HEK293T (cell line): ENCODE measurements at regions not wholly inside any gene's neighbourhood (a gene's known extent, or its start where the extent isn't known, plus 50 kb on each side); places are given as distances from the start of the nearest gene placed in this dataset.

Experiments used
- CTCF ChIA-PET: fragments of 350-600 bp; formaldehyde crosslinking; extraction: SDS; loops from one replicate; lab custom pipeline; 2021; ENCODE audit warnings: antibody characterized with exemption, inconsistent platforms; lab: Yijun Ruan, JAX
- POLR2A ChIA-PET: fragments of 350-600 bp; formaldehyde crosslinking; extraction: SDS; loops from one replicate; lab custom pipeline; 2020; ENCODE audit warnings: antibody characterized with exemption, inconsistent platforms; lab: Yijun Ruan, JAX
- DNase-seq: peaks from one replicate; pipeline ENCODE4 v3.0.0; 2012; ENCODE audit warnings: mixed read lengths; ENCODE audit errors: extremely low spot score
- ARNT ChIP-seq: fragments of 450-650 bp; IDR thresholded peaks from 2 replicates; pipeline ENCODE4 v1.6.1; 2017; ENCODE audit warnings: mild to moderate bottlenecking
- BHLHE40 ChIP-seq: fragments of 450-650 bp; IDR thresholded peaks from 2 replicates; pipeline ENCODE4 v1.6.1; 2016; ENCODE audit warnings: mild to moderate bottlenecking, moderate library complexity, borderline replicate concordance
- CTBP1 ChIP-seq: fragments of 450-650 bp; IDR thresholded peaks from 2 replicates; pipeline ENCODE4 v1.6.1; 2016; ENCODE audit warnings: borderline replicate concordance
- ELF4 ChIP-seq: fragments of 450-650 bp; IDR thresholded peaks from 2 replicates; pipeline ENCODE4 v1.6.1; 2017; ENCODE audit warnings: antibody characterized with exemption
- FOXA1 ChIP-seq: fragments of 450-650 bp; IDR thresholded peaks from 2 replicates; pipeline ENCODE4 v1.6.1; 2016; ENCODE audit warnings: mild to moderate bottlenecking
- FOXK2 ChIP-seq: fragments of 450-650 bp; IDR thresholded peaks from 2 replicates; pipeline ENCODE4 v1.6.1; 2016; ENCODE audit warnings: mild to moderate bottlenecking
- FOXM1 ChIP-seq: fragments of 450-650 bp; IDR thresholded peaks from 2 replicates; pipeline ENCODE4 v1.6.1; 2017; ENCODE audit warnings: mild to moderate bottlenecking, borderline replicate concordance
- HDGF ChIP-seq: fragments of 450-650 bp; IDR thresholded peaks from 2 replicates; pipeline ENCODE4 v1.6.1; 2017; ENCODE audit warnings: antibody characterized with exemption, borderline replicate concordance
- L3MBTL2 ChIP-seq: fragments of 450-650 bp; conservative IDR thresholded peaks from 2 replicates; pipeline ENCODE4 v1.6.1; 2016; ENCODE audit warnings: mild to moderate bottlenecking
- LEF1 ChIP-seq: fragments of 450-650 bp; IDR thresholded peaks from 2 replicates; pipeline ENCODE4 v1.6.1; 2017; ENCODE audit warnings: mild to moderate bottlenecking, borderline replicate concordance
- NFRKB ChIP-seq: fragments of 450-650 bp; IDR thresholded peaks from 2 replicates; pipeline ENCODE4 v1.6.1; 2016; ENCODE audit warnings: mild to moderate bottlenecking, moderate library complexity
- PKNOX1 ChIP-seq: fragments of 450-650 bp; IDR thresholded peaks from 2 replicates; pipeline ENCODE4 v1.6.1; 2016
- SP1 ChIP-seq: fragments of 450-650 bp; IDR thresholded peaks from 2 replicates; pipeline ENCODE4 v1.6.1; 2017
- SUZ12 ChIP-seq: fragments of 450-650 bp; IDR thresholded peaks from 2 replicates; pipeline ENCODE4 v1.6.1; 2016; ENCODE audit warnings: mild to moderate bottlenecking
- TARDBP ChIP-seq: fragments of 450-650 bp; IDR thresholded peaks from 2 replicates; pipeline ENCODE4 v1.6.1; 2016
- ZNF384 ChIP-seq: fragments of 450-650 bp; IDR thresholded peaks from 2 replicates; pipeline ENCODE4 v1.6.1; 2016

DNA sequence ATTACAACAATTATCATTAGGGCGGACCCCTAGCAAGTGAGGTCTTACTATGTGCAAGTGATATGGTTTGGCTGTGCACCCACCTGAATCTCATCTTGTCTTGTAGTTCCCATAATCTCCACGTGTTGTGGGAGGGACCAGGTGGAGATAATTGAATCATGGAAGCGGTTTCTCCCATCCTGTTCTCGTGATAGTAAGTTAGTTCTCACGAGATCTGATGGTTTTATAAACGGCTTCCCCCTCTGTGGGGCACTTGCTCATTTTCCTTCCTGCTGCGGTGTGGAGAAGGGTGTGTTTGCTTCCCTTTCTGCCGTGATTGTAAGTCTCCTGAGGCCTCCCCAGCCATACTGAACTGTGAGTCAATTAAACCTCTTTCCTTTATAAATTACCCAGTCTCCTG lies 96.1 kb upstream of the CDK6 start:
- POLR2A ChIA-PET = no interaction called here
- CTCF ChIA-PET = no interaction called here

DNA sequence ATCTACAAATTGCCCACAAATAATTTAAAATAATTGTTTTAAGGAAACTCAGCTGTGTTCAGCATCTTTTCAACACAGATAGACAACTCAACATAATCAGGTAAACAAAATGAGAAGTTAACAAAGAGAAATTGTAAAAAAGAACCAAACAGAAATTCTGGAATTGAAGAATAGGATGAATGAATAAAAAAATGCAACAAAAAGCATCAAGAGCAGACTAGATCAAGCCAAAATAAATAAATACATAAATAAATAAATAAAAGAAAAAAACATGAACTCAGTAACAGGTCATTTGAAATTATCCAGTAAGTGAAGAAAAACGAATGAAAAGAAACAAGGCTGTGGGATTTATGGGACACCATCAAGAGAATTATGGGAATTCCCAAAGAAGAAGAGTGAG lies 94.0 kb upstream of the CDK6 start:
- ChIA-PET POLR2A (no interaction called here), CTCF (no interaction called here)
- TF ChIP-seq ZNF384 = no peak
- no peak for TF ChIP-seq LEF1
- no peak for TF ChIP-seq ELF4
- TF ChIP-seq FOXK2 = no peak
- no peak for TF ChIP-seq TARDBP
- no peak for TF ChIP-seq BHLHE40
- no peak for TF ChIP-seq HDGF
- no peak for TF ChIP-seq ARNT
- no peak for TF ChIP-seq CTBP1
- TF ChIP-seq L3MBTL2 = no peak
- DNase-seq = no peak

More for the DNA sequence above, 96.1 kb upstream of the CDK6 start:
- DNase-seq = no peak
- TF ChIP-seq BHLHE40 (no peak), SP1 (no peak), FOXM1 (no peak), FOXK2 (no peak), FOXA1 (no peak), ZNF384 (no peak), LEF1 (no peak), CTBP1 (no peak), TARDBP (no peak), ARNT (no peak)

DNA sequence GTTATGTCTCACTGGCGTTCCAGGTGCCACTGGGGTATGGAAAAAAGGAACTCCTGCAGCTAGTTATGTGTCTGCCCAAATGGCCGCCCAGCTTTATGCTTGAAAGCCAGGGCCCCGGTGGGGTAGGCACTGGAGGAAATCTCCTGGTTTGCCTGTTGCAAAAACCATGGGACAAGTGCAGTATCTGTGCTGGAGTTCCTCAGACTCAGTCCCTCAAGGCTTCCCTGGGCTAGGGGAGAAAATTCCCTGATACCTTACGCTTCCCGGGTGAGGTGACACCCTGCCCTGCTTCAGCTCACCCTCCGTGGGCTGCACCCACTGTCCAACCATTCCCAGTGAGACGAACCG lies 90.3 kb upstream of the CDK6 start:
- no peak for DNase-seq
- no peak for TF ChIP-seq FOXM1
- TF ChIP-seq BHLHE40 = no peak
- TF ChIP-seq FOXK2 = no peak
- no peak for TF ChIP-seq ELF4
- no peak for TF ChIP-seq CTBP1
- TF ChIP-seq NFRKB = no peak
- no peak for TF ChIP-seq FOXA1
- no peak for TF ChIP-seq LEF1
- no peak for TF ChIP-seq SP1
- TF ChIP-seq TARDBP = no peak
- no peak for TF ChIP-seq PKNOX1
- TF ChIP-seq SUZ12 = no peak
- TF ChIP-seq L3MBTL2 = no peak
- no peak for TF ChIP-seq ZNF384
- TF ChIP-seq HDGF = no peak
- no peak for TF ChIP-seq ARNT
- POLR2A ChIA-PET = interaction anchor here (0.9 to 1.4 kb wide), 2 partner anchors 35 to 310 kb away, joined by 3 read pairs; no protein-coding TSS in a partner anchor
- CTCF ChIA-PET = no interaction called here

DNA sequence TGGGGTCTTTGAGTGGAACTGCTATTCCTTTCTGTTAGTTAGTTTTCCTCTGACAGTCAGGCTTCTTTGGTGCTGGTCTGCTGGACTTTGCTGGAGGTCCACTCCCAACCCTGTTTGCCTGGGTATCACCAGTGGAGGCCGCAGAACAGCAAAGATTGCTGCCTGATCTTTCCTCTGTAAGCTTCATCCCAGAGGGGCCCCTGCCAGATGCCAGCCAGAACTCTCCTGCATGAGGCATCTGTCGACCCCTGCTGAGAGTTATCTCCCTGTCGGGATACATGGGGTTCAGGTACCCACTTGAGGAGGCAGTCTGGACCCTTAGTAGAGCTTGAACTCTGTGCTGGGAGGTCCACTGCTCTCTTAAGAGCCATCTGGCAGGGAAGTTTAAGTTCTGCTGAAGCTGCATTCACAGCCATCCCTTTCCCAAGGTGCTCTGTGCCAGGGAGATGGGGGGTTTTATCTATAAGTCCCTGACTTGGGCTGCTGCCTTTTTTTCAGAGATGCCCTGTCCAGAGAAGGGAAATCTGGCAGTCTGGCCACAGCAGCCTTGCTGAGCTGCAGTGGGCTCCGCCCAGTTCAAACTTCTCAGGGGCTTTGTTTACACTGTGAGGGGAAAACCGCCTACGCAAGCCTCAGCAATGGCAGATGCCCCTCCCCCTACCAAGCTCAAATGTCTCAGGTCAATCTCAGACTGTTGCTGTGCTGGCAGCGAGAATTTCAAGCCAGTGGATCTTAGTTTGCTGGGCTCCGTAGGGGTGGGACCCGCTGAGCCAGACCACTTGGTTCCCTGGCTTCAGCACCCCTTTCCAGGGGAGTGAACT lies 89.7 kb upstream of the CDK6 start:
- ChIA-PET CTCF (no interaction called here), POLR2A (interaction anchor here (0.8 to 1.4 kb wide), 3 partner anchors 14 to 310 kb away, joined by 3 to 4 read pairs (median 3); no protein-coding TSS in a partner anchor)
- TF ChIP-seq BHLHE40 (no peak), FOXA1 (no peak), PKNOX1 (no peak), FOXM1 (no peak), ELF4 (no peak), FOXK2 (no peak), SP1 (no peak), NFRKB (no peak), SUZ12 (no peak), TARDBP (no peak), ZNF384 (no peak), ARNT (no peak), LEF1 (no peak), HDGF (no peak), L3MBTL2 (no peak), CTBP1 (no peak)
- no peak for DNase-seq

DNA sequence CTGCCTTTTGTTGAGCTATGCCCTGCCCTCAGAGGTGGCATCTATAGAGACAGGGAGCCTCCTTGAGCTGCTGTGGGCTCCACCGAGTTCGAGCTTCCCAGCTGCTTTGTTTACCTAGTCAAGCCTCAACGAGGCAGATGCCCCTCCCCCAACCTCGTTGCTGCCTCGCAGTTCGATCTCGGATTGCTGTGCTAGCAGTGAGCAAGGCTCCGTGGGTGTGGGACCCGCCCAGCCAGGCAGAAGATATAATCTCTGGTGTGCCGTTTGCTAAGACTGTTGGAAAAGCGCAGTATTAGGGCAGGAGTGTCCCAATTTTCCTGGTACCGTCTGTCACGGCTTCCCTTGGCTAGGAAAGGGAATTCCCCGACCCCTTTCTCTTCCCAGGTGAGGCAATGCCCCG lies 88.4 kb upstream of the CDK6 start:
- CTCF ChIA-PET = no interaction called here
- TF ChIP-seq NFRKB = no peak
- TF ChIP-seq SP1 = no peak
- no peak for TF ChIP-seq FOXA1
- TF ChIP-seq CTBP1 = no peak
- DNase-seq = no peak
- POLR2A ChIA-PET = no interaction called here

- no peak for DNase-seq
- POLR2A ChIA-PET = no interaction called here
- CTCF ChIA-PET = no interaction called here
- no peak for TF ChIP-seq ZNF384
- TF ChIP-seq LEF1 = no peak
- no peak for TF ChIP-seq HDGF
- TF ChIP-seq CTBP1 = no peak
Observed at GRCh38 chr7:92917230-92917629, 80.9 kb upstream of the CDK6 start.

DNA sequence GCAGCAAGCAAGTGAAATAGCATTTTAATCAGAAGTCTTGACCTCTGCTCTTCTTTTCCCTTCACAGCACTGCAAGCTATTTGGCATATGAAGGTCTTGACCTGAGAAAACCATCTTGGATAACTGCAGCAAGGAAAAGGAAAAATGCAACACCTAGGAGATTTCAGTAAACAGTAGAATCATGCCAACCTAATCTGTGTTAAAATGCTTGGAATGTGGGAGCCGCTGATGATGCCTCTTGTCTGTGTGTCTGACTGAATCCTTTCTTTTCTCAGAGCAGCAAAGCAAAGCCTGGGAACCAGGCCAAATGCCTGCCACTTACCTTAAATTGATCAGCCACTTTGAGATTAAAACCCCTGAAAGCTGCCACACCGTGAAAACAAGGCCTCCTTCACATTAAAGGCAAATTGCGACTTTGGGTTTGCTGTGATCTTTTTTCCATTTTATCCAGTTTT lies 80.4 kb upstream of the CDK6 start:
- POLR2A ChIA-PET = no interaction called here

More for the DNA sequence above, 80.4 kb upstream of the CDK6 start:
- no peak for TF ChIP-seq LEF1
- TF ChIP-seq BHLHE40 = no peak
- no peak for TF ChIP-seq ZNF384
- TF ChIP-seq NFRKB = no peak
- TF ChIP-seq HDGF = no peak
- TF ChIP-seq FOXA1 = no peak
- TF ChIP-seq L3MBTL2 = no peak
- no peak for TF ChIP-seq PKNOX1
- no peak for TF ChIP-seq CTBP1
- TF ChIP-seq FOXK2 = no peak
- CTCF ChIA-PET = no interaction called here
- DNase-seq = no peak
